ENCODE measurements at regions not wholly inside any gene's neighbourhood (a gene's known extent, or its start where the extent isn't known, plus 50 kb on each side); places are given as distances from the start of the nearest gene placed in this dataset.
"Not testable (repeated sequence)": the region's sequence is repeated elsewhere in the genome, so short reads cannot be mapped to it uniquely, and the experiment has no call there.

- 68 to 78% (median 73%) methylated on average over 4 of the region's 4 CpGs for WGBS, 5 donors
- peaks cover 0 to 12% (median 3%) of the 10 kb centered on the region in 6 donors for H3K4me1 ChIP-seq
- no peak overlapping the region for H3K27ac ChIP-seq
- no peak overlapping the region for H3K4me3 ChIP-seq
- intact Hi-C loops (cut with DNase I; ENCODE audit: low total_unique reads), result no loop called here
- peaks cover 0 to 52% (median 0%) of the 10 kb centered on the region in 7 donors for H3K27me3 ChIP-seq (replicated peaks in 1 of 7)
- DNase-seq, result no peak
- H3K36me3 ChIP-seq, result no peaks in the 10 kb centered on the region
- TF ChIP-seq POLR2AphosphoS5 (IDR thresholded peaks at IDR 0.05) (no peak), POLR2A (IDR thresholded peaks at IDR 0.05) (no peak), CTCF (IDR thresholded peaks at IDR 0.05 in 8 of 11, conservative IDR thresholded peaks at IDR 0.05 in 3 of 11) (no peak)
- H3K9me3 ChIP-seq, result no peaks in the 10 kb centered on the region
These were observed 90.9 kb downstream of the ACAA2 start for GRCh38 chr18:49722477-49722876.

- TF ChIP-seq POLR2AphosphoS5 (IDR thresholded peaks at IDR 0.05) (no peak), POLR2A (IDR thresholded peaks at IDR 0.05) (no peak), CTCF (IDR thresholded peaks at IDR 0.05 in 8 of 11, conservative IDR thresholded peaks at IDR 0.05 in 3 of 11) (no peak)
- Histone ChIP-seq H3K4me3 (no peak overlapping the region), H3K4me1 (peaks cover 0 to 12% (median 3%) of the 10 kb centered on the region in 6 donors), H3K27me3 (replicated peaks in 1 of 7) (peaks cover 0 to 57% (median under 1%) of the 10 kb centered on the region in 7 donors), H3K36me3 (no peaks in the 10 kb centered on the region), H3K9me3 (no peaks in the 10 kb centered on the region), H3K27ac (no peak overlapping the region)
- no peak for DNase-seq
- intact Hi-C loops (cut with DNase I; ENCODE audit: low total_unique reads), result no loop called here
- 73 to 93% (median 83%) methylated on average over 3 of the region's 3 CpGs for WGBS, 5 donors
These were observed 91.4 kb downstream of the ACAA2 start for GRCh38 chr18:49721981-49722380.

GRCh38 chr18:49720944-49721343 is 92.4 kb downstream of the ACAA2 start:
- intact Hi-C loops (cut with DNase I; ENCODE audit: low total_unique reads); H3K27ac ChIP-seq; H3K36me3 ChIP-seq; H3K4me3 ChIP-seq; DNase-seq; H3K9me3 ChIP-seq: not testable (repeated sequence)
- peaks cover 0 to 64% (median 7%) of the 10 kb centered on the region in 7 donors for H3K27me3 ChIP-seq (replicated peaks in 1 of 7)
- 79 to 98% (median 90%) methylated on average over 3 of the region's 3 CpGs for WGBS, 5 donors
- H3K4me1 ChIP-seq, result peaks cover 0 to 12% (median 3%) of the 10 kb centered on the region in 6 donors

- H3K36me3 ChIP-seq, result no peaks in the 10 kb centered on the region
- no peak overlapping the region for H3K4me3 ChIP-seq
- no peaks in the 10 kb centered on the region for H3K9me3 ChIP-seq
- H3K27ac ChIP-seq, result no peak overlapping the region
- intact Hi-C loops (cut with DNase I; ENCODE audit: low total_unique reads), result no loop called here
- peaks cover 0 to 44% (median 7%) of the 10 kb centered on the region in 7 donors for H3K27me3 ChIP-seq (replicated peaks in 1 of 7)
- 73 to 87% (median 81%) methylated on average over 3 of the region's 3 CpGs for whole genome bisulfite sequencing, 5 donors
- TF ChIP-seq POLR2A (IDR thresholded peaks at IDR 0.05), result no peak
- TF ChIP-seq CTCF (IDR thresholded peaks at IDR 0.05 in 8 of 11, conservative IDR thresholded peaks at IDR 0.05 in 3 of 11), result no peak
- no peak for TF ChIP-seq POLR2AphosphoS5 (IDR thresholded peaks at IDR 0.05)
- H3K4me1 ChIP-seq, result no peaks in the 10 kb centered on the region
- DNase-seq, result no peak
These were observed 95.7 kb downstream of the ACAA2 start for GRCh38 chr18:49717617-49718016.

- intact Hi-C loops (cut with DNase I; ENCODE audit: low total_unique reads), result no loop called here
- Histone ChIP-seq H3K9me3 (no peaks in the 10 kb centered on the region), H3K27ac (no peak overlapping the region), H3K4me3 (no peak overlapping the region), H3K36me3 (no peaks in the 10 kb centered on the region), H3K27me3 (replicated peaks in 1 of 7) (peaks cover 0 to 28% (median 7%) of the 10 kb centered on the region in 7 donors), H3K4me1 (no peaks in the 10 kb centered on the region)
- DNase-seq, result no peak
- TF ChIP-seq POLR2A (IDR thresholded peaks at IDR 0.05), result no peak
- no peak for TF ChIP-seq CTCF (IDR thresholded peaks at IDR 0.05 in 8 of 11, conservative IDR thresholded peaks at IDR 0.05 in 3 of 11)
- TF ChIP-seq POLR2AphosphoS5 (IDR thresholded peaks at IDR 0.05), result no peak
- 42 to 79% (median 66%) methylated on average over 2 to 6 of the region's 6 CpGs for WGBS, 5 donors
These were observed 97.3 kb downstream of the ACAA2 start for GRCh38 chr18:49716035-49716434.

Measured in spleen (tissue), 11 donors.